ENCODE measurements at regions not wholly inside any gene's neighbourhood (a gene's known extent, or its start where the extent isn't known, plus 50 kb on each side); places are given as distances from the start of the nearest gene placed in this dataset.

- no peak for TF ChIP-seq TAF1 (IDR thresholded peaks at IDR 0.05; ENCODE audit: borderline replicate concordance, low read depth, low read length)
- no peak for TF ChIP-seq POLR2A (IDR thresholded peaks at IDR 0.05; ENCODE audit: low read depth, low read length)
- TF ChIP-seq POLR2AphosphoS5 (IDR thresholded peaks at IDR 0.05; ENCODE audit: low read depth, low read length): no peak
- FAIRE-seq: no peak
These were observed 367.9 kb upstream of the BCHE start for GRCh38 chr3:166205158-166205557.

DNA sequence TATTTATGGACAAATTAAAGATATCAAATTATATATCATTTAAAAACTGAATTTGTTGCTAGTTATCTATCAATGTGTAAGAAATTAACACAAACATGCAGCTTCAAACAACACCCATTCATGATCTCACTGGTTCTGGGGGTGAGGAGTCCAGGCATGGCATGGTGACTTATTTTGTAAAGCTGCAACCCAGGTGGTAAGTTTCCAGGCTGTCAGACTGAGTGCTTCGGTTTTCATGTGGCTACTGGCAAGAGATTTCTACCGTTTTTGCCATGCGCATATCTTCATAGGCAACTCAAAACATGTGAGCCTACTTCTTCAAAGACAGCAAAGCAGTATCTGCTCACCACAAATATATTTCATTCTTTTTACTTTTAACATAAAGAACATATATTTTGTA lies 364.3 kb upstream of the BCHE start:
- no peak for TF ChIP-seq TAF1 (IDR thresholded peaks at IDR 0.05; ENCODE audit: borderline replicate concordance, low read depth, low read length)
- TF ChIP-seq POLR2AphosphoS5 (IDR thresholded peaks at IDR 0.05; ENCODE audit: low read depth, low read length): no peak
- TF ChIP-seq POLR2A (IDR thresholded peaks at IDR 0.05; ENCODE audit: low read depth, low read length): no peak
- FAIRE-seq (no peak), DNase-seq (ENCODE audit: insufficient read length) (no peak)

More at GRCh38 chr3:166205158-166205557, 367.9 kb upstream of the BCHE start:
- no peak for DNase-seq (ENCODE audit: insufficient read length)

DNA sequence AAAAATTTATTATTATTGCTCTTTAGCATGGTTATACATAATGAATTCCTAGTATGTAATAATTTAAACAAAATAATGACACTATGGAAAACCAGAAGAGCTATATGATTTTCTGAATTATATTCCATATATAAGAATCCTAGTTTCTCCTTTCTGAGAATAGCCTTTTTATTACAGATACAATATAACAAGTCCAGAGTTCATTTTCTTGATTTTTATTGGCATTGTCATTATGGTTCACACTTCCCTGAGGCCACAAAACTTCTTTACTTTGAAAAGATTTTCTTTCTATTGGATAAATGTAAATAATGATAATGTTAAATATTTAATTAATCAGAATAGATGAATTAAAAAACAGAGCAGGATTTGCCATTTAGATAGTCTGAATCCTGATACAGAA lies 362.3 kb upstream of the BCHE start:
- DNase-seq (ENCODE audit: insufficient read length) (no peak), FAIRE-seq (no peak)
- TF ChIP-seq TAF1 (IDR thresholded peaks at IDR 0.05; ENCODE audit: borderline replicate concordance, low read depth, low read length) (no peak), POLR2A (IDR thresholded peaks at IDR 0.05; ENCODE audit: low read depth, low read length) (no peak), POLR2AphosphoS5 (IDR thresholded peaks at IDR 0.05; ENCODE audit: low read depth, low read length) (no peak)

DNA sequence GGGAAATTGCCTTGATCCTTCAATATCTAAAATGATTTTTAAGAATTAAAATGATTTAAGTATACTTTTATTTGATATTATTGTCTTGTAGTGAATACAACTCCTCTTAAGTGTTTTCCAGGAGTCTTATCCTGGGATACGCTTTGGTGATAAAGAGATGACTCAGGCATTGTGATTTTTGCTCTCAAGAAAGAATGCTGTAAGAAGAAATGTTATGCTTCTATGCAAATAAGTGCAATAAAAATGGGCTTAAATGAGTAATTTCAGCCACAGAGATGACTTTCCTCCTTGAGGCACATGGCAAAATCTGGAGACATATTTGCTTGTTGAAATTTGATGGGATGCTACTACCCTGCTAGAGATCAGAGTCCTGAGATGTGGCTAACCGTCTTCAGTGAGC lies 358.6 kb upstream of the BCHE start:
- no peak for DNase-seq (ENCODE audit: insufficient read length)
- TF ChIP-seq TAF1 (IDR thresholded peaks at IDR 0.05; ENCODE audit: borderline replicate concordance, low read depth, low read length) (no peak), POLR2A (IDR thresholded peaks at IDR 0.05; ENCODE audit: low read depth, low read length) (no peak), POLR2AphosphoS5 (IDR thresholded peaks at IDR 0.05; ENCODE audit: low read depth, low read length) (no peak)
- no peak for FAIRE-seq

DNA sequence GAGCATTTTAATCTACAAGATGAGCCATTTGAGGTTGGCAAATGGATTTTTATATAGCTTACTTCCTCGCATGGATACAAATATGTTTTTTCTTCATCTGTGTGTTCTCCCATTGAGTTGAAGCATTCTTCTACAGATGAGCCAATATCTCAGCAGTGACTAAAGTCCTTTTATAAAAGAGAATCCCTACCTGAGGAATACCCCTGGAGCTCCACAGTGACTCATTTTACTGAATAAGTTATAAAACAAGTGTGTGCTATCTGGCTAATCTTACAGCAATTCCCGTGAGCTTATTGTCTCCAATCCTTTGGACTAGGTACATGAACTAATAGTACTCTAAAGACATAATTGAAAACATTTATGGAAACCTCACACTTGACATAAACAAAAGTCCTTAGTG lies 354.2 kb upstream of the BCHE start:
- TF ChIP-seq TAF1 (IDR thresholded peaks at IDR 0.05; ENCODE audit: borderline replicate concordance, low read depth, low read length): no peak
- no peak for TF ChIP-seq POLR2A (IDR thresholded peaks at IDR 0.05; ENCODE audit: low read depth, low read length)
- no peak for TF ChIP-seq POLR2AphosphoS5 (IDR thresholded peaks at IDR 0.05; ENCODE audit: low read depth, low read length)
- no peak for DNase-seq (ENCODE audit: insufficient read length)
- FAIRE-seq: no peak

- FAIRE-seq (no peak), DNase-seq (ENCODE audit: insufficient read length) (no peak)
- TF ChIP-seq TAF1 (IDR thresholded peaks at IDR 0.05; ENCODE audit: borderline replicate concordance, low read depth, low read length): no peak
These were observed 353.1 kb upstream of the BCHE start for GRCh38 chr3:166190360-166190759.

- no peak for FAIRE-seq
- no peak for DNase-seq (ENCODE audit: insufficient read length)
- TF ChIP-seq POLR2AphosphoS5 (IDR thresholded peaks at IDR 0.05; ENCODE audit: low read depth, low read length) (no peak), TAF1 (IDR thresholded peaks at IDR 0.05; ENCODE audit: borderline replicate concordance, low read depth, low read length) (no peak), POLR2A (IDR thresholded peaks at IDR 0.05; ENCODE audit: low read depth, low read length) (no peak)
These were observed 350.0 kb upstream of the BCHE start for GRCh38 chr3:166187237-166187636.

DNA sequence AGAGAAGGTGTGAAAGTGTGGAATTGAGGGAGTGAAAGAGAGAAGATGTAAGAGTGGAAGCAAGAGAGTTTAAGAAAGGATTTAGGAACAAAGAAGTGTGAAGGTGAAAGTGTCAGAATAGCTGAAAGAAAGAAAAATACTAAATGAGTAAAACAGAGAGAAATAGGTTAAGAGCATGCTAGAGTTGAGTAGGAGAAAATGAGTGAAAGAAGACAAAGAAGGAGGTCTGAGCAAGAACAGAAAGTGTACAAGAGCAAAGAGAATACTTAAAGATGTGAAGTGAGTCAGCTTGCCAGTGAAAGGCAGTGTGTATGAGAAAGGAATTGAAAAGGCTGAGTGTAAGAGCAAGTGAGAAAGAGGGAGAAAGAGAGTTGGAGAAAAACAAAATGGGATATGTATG lies 348.8 kb upstream of the BCHE start:
- TF ChIP-seq TAF1 (IDR thresholded peaks at IDR 0.05; ENCODE audit: borderline replicate concordance, low read depth, low read length) (no peak), POLR2AphosphoS5 (IDR thresholded peaks at IDR 0.05; ENCODE audit: low read depth, low read length) (no peak)
- DNase-seq (ENCODE audit: insufficient read length): no peak
- FAIRE-seq: no peak

DNA sequence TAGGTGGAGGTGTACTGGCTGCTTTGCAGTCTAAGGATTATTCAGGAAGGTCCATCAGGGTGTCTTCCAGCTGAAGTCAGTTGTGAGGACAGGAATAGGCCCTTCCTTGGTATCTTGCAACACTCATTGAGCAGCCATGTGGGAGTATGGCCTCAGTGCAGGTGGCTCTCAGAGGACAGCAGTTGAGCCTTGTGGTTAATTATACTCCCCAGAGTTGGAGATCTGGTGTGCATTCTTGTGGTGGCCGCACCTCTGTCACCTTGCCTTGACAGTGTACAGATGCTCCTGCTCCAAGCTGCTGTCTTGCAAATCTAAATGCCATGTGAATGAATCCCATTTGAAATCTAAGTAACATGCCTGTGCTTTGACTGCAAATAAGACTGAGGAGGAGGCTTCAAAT lies 339.9 kb upstream of the BCHE start:
- FAIRE-seq: no peak
- TF ChIP-seq POLR2A (IDR thresholded peaks at IDR 0.05; ENCODE audit: low read depth, low read length): no peak
- no peak for TF ChIP-seq TAF1 (IDR thresholded peaks at IDR 0.05; ENCODE audit: borderline replicate concordance, low read depth, low read length)
- TF ChIP-seq POLR2AphosphoS5 (IDR thresholded peaks at IDR 0.05; ENCODE audit: low read depth, low read length): no peak
- DNase-seq (ENCODE audit: insufficient read length): no peak

- FAIRE-seq (no peak), DNase-seq (ENCODE audit: insufficient read length) (no peak)
- no peak for TF ChIP-seq POLR2A (IDR thresholded peaks at IDR 0.05; ENCODE audit: low read depth, low read length)
- no peak for TF ChIP-seq POLR2AphosphoS5 (IDR thresholded peaks at IDR 0.05; ENCODE audit: low read depth, low read length)
- TF ChIP-seq TAF1 (IDR thresholded peaks at IDR 0.05; ENCODE audit: borderline replicate concordance, low read depth, low read length): no peak
These were observed 334.5 kb upstream of the BCHE start for GRCh38 chr3:166171695-166172094.

DNA sequence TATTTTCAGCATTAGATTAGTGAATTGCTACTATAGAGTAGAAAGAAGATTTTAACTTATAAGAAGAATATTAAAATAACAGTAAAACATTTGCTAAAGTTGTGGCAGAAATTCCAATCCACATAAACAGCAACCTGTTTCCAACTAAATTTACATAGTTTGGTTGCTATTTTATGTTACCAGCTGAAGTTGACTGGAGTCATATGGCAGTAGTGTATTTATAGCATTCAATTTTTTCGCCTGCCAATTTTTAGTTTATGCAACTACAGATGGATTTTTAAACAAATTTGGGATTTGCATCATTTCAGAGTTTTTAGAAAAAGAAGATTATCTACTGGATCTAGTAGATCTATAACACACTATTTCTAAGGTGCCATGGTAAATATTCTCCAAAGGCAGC lies 332.5 kb upstream of the BCHE start:
- FAIRE-seq (no peak), DNase-seq (ENCODE audit: insufficient read length) (no peak)
- TF ChIP-seq POLR2AphosphoS5 (IDR thresholded peaks at IDR 0.05; ENCODE audit: low read depth, low read length) (no peak), POLR2A (IDR thresholded peaks at IDR 0.05; ENCODE audit: low read depth, low read length) (no peak), TAF1 (IDR thresholded peaks at IDR 0.05; ENCODE audit: borderline replicate concordance, low read depth, low read length) (no peak)

DNA sequence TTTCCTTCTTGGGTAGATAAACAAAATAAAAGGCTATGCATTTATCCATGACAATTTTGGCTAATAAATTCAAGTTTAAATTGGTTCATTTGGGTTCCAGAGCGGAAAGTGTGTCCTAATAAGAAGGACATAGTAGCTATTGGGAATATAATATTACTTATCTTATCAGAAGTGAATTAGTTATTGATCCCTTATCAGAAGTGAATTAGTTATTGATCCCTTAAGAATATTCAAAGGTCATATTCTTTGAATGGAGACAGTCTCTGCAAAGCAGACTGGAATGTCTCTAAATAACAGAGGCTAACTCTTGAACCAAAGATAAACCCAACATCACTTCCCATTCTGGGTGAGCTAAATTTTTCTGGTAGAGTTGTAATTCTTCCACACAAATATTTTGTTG lies 290.7 kb upstream of the BCHE start:
- FAIRE-seq (no peak), DNase-seq (ENCODE audit: insufficient read length) (no peak)
- no peak for TF ChIP-seq POLR2AphosphoS5 (IDR thresholded peaks at IDR 0.05; ENCODE audit: low read depth, low read length)
- TF ChIP-seq POLR2A (IDR thresholded peaks at IDR 0.05; ENCODE audit: low read depth, low read length): no peak
- no peak for TF ChIP-seq TAF1 (IDR thresholded peaks at IDR 0.05; ENCODE audit: borderline replicate concordance, low read depth, low read length)

GRCh38 chr3:166125179-166125578 lies 288.0 kb upstream of the BCHE start:
- DNase-seq (ENCODE audit: insufficient read length) (no peak), FAIRE-seq (no peak)
- TF ChIP-seq TAF1 (IDR thresholded peaks at IDR 0.05; ENCODE audit: borderline replicate concordance, low read depth, low read length) (no peak), POLR2AphosphoS5 (IDR thresholded peaks at IDR 0.05; ENCODE audit: low read depth, low read length) (no peak), POLR2A (IDR thresholded peaks at IDR 0.05; ENCODE audit: low read depth, low read length) (no peak)

Data from GM12892 (cell line).